C4-2B (cell line): ENCODE measurements at regions not wholly inside any gene's neighbourhood (a gene's known extent, or its start where the extent isn't known, plus 50 kb on each side); places are given as distances from the start of the nearest gene placed in this dataset.

ENCODE experiments used
- H3K27ac ChIP-seq: fragments of 450-650 bp; 2 replicates; pipeline ENCODE4 v1.5.1; 2017
- CTCF ChIP-seq: fragments of 450-650 bp; conservative IDR thresholded peaks from 2 replicates; pipeline ENCODE4 v1.5.1; 2017; ENCODE audit warnings: mild to moderate bottlenecking
- ZFX ChIP-seq: fragments of 450-650 bp; IDR thresholded peaks from 2 replicates; pipeline ENCODE4 v1.6.1; 2017

- no peak for TF ChIP-seq CTCF
Observed at GRCh38 chr3:18159681-18160080, 265.5 kb downstream of the SATB1 start.

GRCh38 chr3:18153571-18154173, 271.5 kb downstream of the SATB1 start:
- TF ChIP-seq CTCF: no peak
- TF ChIP-seq ZFX: no peak
- no peak overlapping the region for H3K27ac ChIP-seq

More at GRCh38 chr3:18159681-18160080, 265.5 kb downstream of the SATB1 start:
- H3K27ac ChIP-seq: no peak overlapping the region

- no peak overlapping the region for H3K27ac ChIP-seq
- TF ChIP-seq CTCF (no peak), ZFX (no peak)
Observed at GRCh38 chr3:18151199-18151598, 273.9 kb downstream of the SATB1 start.

- TF ChIP-seq ZFX: no peak
Observed at GRCh38 chr3:18149935-18150334, 275.2 kb downstream of the SATB1 start.

GRCh38 chr3:18149386-18149785, 275.8 kb downstream of the SATB1 start:
- H3K27ac ChIP-seq: no peak overlapping the region
- TF ChIP-seq CTCF (no peak), ZFX (no peak)

More at GRCh38 chr3:18149935-18150334, 275.2 kb downstream of the SATB1 start:
- H3K27ac ChIP-seq: no peak overlapping the region

GRCh38 chr3:18144571-18144970, 280.6 kb downstream of the SATB1 start:
- H3K27ac ChIP-seq: no peak overlapping the region
- TF ChIP-seq CTCF (no peak), ZFX (no peak)

GRCh38 chr3:18143258-18143780, 281.8 kb downstream of the SATB1 start:
- H3K27ac ChIP-seq: no peak overlapping the region
- TF ChIP-seq CTCF (no peak), ZFX (no peak)

GRCh38 chr3:18137958-18138357, 287.2 kb downstream of the SATB1 start:
- no peak for TF ChIP-seq CTCF
- TF ChIP-seq ZFX: no peak
- no peak overlapping the region for H3K27ac ChIP-seq
